ACC112 (cell line): ENCODE measurements at regions not wholly inside any gene's neighbourhood (a gene's known extent, or its start where the extent isn't known, plus 50 kb on each side); places are given as distances from the start of the nearest gene placed in this dataset.
"Not testable (repeated sequence)": the region's sequence is repeated elsewhere in the genome, so short reads cannot be mapped to it uniquely, and the experiment has no call there.

Experiments used
- H2AFZ ChIP-seq: fragments of 200-600 bp; sonication (generic); one replicate; pipeline ENCODE4 v1.6.0; 2017; ENCODE audit warnings: antibody characterized with exemption, low read length; ENCODE audit not compliant: unreplicated experiment
- H3K27ac ChIP-seq: fragments of 200-600 bp; sonication (generic); 2 replicates; pipeline ENCODE4 v1.5.1; 2014; ENCODE audit warnings: low read depth, mild to moderate bottlenecking, antibody characterized with exemption, low read length, moderate library complexity
- H3K27me3 ChIP-seq: fragments of 200-600 bp; sonication (generic); 2 replicates; pipeline ENCODE4 v1.6.1; 2014; ENCODE audit warnings: mild to moderate bottlenecking, antibody characterized with exemption, low read length, moderate library complexity, mixed read lengths; ENCODE audit not compliant: insufficient read depth
- H3K36me3 ChIP-seq: fragments of 200-600 bp; sonication (generic); 2 replicates; pipeline ENCODE4 v1.6.1; 2016; ENCODE audit warnings: mild to moderate bottlenecking, antibody characterized with exemption, low read length, moderate library complexity, mixed read lengths; ENCODE audit not compliant: insufficient read depth
- H3K4me1 ChIP-seq: fragments of 200-600 bp; sonication (generic); one replicate; pipeline ENCODE4 v1.6.1; 2016; ENCODE audit warnings: low read length, mixed read lengths; ENCODE audit not compliant: insufficient read depth, unreplicated experiment, control insufficient read depth
- H3K4me3 ChIP-seq: fragments of 200-600 bp; sonication (generic); 2 replicates; pipeline ENCODE4 v1.5.1; 2014; ENCODE audit warnings: mild to moderate bottlenecking, low read depth, low read length
- H3K79me2 ChIP-seq: fragments of 200-600 bp; sonication (generic); one replicate; pipeline ENCODE4 v1.6.0; 2016; ENCODE audit warnings: low read length; ENCODE audit not compliant: control insufficient read depth, unreplicated experiment, insufficient read depth

DNA sequence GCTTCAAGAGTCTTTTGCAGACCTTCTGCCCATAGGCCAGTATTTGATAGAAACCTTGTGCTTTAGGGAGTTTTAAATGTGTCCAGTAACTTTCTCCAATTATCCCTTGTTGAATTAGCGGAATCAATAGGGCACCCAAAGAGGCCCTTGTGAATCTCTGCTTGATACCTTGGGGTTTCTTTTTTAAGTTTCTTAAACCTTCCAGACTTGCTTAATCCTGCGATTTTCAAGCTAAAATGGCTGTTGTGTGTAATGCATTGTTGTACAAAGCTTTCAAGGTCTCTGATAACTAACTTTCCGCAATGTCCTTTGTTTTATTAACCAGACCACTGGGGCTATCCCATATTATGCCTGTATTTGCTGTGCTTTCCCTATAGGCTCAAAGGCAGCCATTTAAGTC is 577.4 kb upstream of the RORB start:
- Histone ChIP-seq H3K4me3 (no peak overlapping the region), H3K36me3 (no peaks in the 10 kb centered on the region), H2AFZ (no peak overlapping the region), H3K4me1 (no peaks in the 10 kb centered on the region), H3K27me3 (no peaks in the 10 kb centered on the region), H3K27ac (no peak overlapping the region), H3K79me2 (no peaks in the 10 kb centered on the region)

GRCh38 chr9:73923796-73924195 is 573.3 kb upstream of the RORB start:
- Histone ChIP-seq H3K27me3 (no peaks in the 10 kb centered on the region), H3K79me2 (no peaks in the 10 kb centered on the region), H2AFZ (peak overlapping the region; percentile 81), H3K4me3 (no peak overlapping the region), H3K27ac (no peak overlapping the region), H3K4me1 (no peaks in the 10 kb centered on the region), H3K36me3 (no peaks in the 10 kb centered on the region)

- H3K79me2 ChIP-seq: no peaks in the 10 kb centered on the region
- no peaks in the 10 kb centered on the region for H3K27me3 ChIP-seq
- H3K4me1 ChIP-seq: no peaks in the 10 kb centered on the region
- no peaks in the 10 kb centered on the region for H3K36me3 ChIP-seq
- no peak overlapping the region for H3K4me3 ChIP-seq
- no peak overlapping the region for H3K27ac ChIP-seq
- no peak overlapping the region for H2AFZ ChIP-seq
Measured at GRCh38 chr9:73951147-73951546, 546.0 kb upstream of the RORB start.

DNA sequence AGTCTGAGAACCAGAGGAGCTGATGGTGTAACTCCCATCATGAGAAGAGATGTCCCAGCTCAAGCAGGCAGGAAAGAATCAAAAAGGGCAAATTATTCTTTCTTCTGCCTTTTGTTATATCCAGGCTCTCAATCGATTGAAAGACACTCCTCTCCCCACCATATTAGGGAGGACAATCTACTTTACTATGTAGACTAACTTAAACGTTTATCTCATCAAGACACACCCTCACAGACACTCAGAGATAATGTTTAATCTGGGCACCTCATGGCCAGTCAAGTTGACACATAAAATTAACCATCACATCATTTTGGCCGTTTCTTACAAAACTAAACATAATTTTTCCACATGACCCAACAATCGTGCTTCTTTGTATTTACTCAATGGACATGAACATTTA is 534.3 kb upstream of the RORB start:
- Histone ChIP-seq H2AFZ (no peak overlapping the region), H3K27ac (no peak overlapping the region), H3K27me3 (no peaks in the 10 kb centered on the region), H3K79me2 (no peaks in the 10 kb centered on the region), H3K4me3 (no peak overlapping the region), H3K4me1 (no peaks in the 10 kb centered on the region), H3K36me3 (no peaks in the 10 kb centered on the region)

DNA sequence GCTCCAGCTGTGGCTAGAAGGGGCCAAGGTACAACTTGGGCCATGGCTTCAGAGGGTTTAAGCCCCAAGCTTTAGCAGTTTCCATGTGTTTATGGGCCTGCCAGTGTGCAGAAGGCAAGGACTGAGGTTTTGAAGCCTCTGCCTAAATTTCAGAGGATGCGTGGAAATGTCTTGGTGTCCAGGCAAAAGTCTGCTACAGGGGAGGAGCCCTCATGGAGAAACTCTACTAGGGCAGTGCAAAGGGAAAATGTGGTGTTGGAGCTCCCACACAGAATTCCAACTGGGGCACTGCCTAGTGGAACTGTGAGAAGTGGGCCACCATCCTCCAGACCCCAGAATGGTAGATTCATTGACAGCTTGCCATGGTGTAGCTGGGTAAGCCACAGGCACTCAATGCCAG is 527.2 kb upstream of the RORB start:
- Histone ChIP-seq H3K4me1 (no peaks in the 10 kb centered on the region), H3K27me3 (no peaks in the 10 kb centered on the region), H3K4me3 (no peak overlapping the region)

GRCh38 chr9:73976424-73976823 is 520.7 kb upstream of the RORB start:
- not testable (repeated sequence) for H3K27ac ChIP-seq, H3K27me3 ChIP-seq, H3K36me3 ChIP-seq, H2AFZ ChIP-seq, H3K4me1 ChIP-seq, H3K4me3 ChIP-seq, H3K79me2 ChIP-seq

More for the DNA sequence above, 527.2 kb upstream of the RORB start:
- Histone ChIP-seq H2AFZ (no peak overlapping the region), H3K36me3 (no peaks in the 10 kb centered on the region), H3K27ac (no peak overlapping the region), H3K79me2 (no peaks in the 10 kb centered on the region)

GRCh38 chr9:73979894-73980264 is 517.3 kb upstream of the RORB start:
- H3K4me1 ChIP-seq: no peaks in the 10 kb centered on the region
- no peak overlapping the region for H3K27ac ChIP-seq
- H3K27me3 ChIP-seq: no peaks in the 10 kb centered on the region
- H3K4me3 ChIP-seq: no peak overlapping the region
- no peaks in the 10 kb centered on the region for H3K79me2 ChIP-seq
- no peaks in the 10 kb centered on the region for H3K36me3 ChIP-seq
- no peak overlapping the region for H2AFZ ChIP-seq

DNA sequence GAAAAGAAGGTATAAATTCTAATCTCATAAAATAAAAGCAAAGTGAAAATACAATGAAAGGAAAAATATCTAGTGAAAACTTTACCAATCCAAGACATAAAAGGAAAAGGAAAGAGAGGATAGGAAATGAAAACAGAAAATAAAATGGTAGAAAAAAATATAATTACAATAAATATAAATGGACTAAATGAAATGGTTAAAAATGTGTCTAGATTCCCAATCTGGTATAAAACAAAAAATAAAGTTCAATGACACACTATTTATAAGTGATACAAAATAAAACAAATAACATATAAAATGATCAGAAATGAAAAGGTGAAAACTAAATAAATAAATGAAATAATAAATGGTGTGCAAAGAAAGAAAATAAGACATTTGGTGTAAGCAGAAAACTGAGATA is 516.4 kb upstream of the RORB start:
- H3K4me1 ChIP-seq: no peaks in the 10 kb centered on the region

GRCh38 chr9:73981405-73981804 is 515.7 kb upstream of the RORB start:
- H3K27ac ChIP-seq: no peak overlapping the region
- no peaks in the 10 kb centered on the region for H3K27me3 ChIP-seq
- H3K4me3 ChIP-seq: no peak overlapping the region

More for the DNA sequence above, 516.4 kb upstream of the RORB start:
- no peaks in the 10 kb centered on the region for H3K36me3 ChIP-seq
- H3K4me3 ChIP-seq: no peak overlapping the region
- H3K27me3 ChIP-seq: no peaks in the 10 kb centered on the region
- no peaks in the 10 kb centered on the region for H3K79me2 ChIP-seq
- no peak overlapping the region for H2AFZ ChIP-seq
- no peak overlapping the region for H3K27ac ChIP-seq

GRCh38 chr9:73995836-73996235 is 501.3 kb upstream of the RORB start:
- Histone ChIP-seq H3K4me1 (no peaks in the 10 kb centered on the region), H3K4me3 (no peak overlapping the region), H3K79me2 (no peaks in the 10 kb centered on the region), H3K27me3 (no peaks in the 10 kb centered on the region), H2AFZ (no peak overlapping the region), H3K36me3 (no peaks in the 10 kb centered on the region), H3K27ac (no peak overlapping the region)

More at GRCh38 chr9:73981405-73981804, 515.7 kb upstream of the RORB start:
- no peaks in the 10 kb centered on the region for H3K4me1 ChIP-seq
- H3K79me2 ChIP-seq: no peaks in the 10 kb centered on the region
- H3K36me3 ChIP-seq: no peaks in the 10 kb centered on the region
- no peak overlapping the region for H2AFZ ChIP-seq

DNA sequence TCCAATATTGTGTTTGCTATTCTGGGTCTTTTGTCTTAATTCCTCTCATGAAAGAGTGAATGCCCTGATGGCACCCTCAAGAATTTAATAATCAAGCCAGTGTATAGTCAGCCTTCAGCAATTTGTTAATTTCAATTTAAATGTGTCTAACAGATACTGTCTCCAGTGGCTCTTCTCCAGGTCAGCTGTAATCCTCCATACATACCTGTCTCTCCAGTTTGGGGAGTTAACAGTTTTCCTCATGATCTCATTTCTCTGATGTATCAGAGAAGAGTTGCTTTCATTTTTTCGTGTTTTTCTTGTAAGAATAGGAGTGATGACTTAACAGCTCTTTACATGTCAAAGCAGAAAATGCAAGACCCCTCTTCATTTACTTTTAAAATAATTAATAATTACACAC is 500.3 kb upstream of the RORB start:
- Histone ChIP-seq H3K4me1 (peaks cover 5% of the 10 kb centered on the region), H3K4me3 (no peak overlapping the region), H2AFZ (no peak overlapping the region), H3K79me2 (no peaks in the 10 kb centered on the region), H3K27me3 (no peaks in the 10 kb centered on the region), H3K36me3 (no peaks in the 10 kb centered on the region), H3K27ac (no peak overlapping the region)

DNA sequence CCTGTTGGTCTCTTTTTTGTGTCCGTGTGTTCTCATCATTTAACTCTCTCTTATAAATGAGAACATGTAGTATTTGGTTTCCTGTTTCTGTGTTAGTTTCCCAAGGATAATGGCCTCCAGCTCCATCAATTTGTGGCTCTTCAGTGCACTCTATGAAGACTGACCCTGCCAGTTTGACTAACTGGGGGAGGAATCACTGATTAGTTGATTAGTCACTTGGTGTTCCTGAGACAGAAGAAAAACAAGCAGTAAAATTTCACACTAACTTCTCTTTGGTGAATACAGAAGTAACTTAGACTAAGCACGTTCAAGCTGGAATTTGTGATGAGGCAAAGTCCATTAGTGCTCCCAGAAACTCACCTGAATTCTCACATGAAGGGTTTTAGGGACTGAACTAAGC is 495.8 kb upstream of the RORB start:
- H3K4me1 ChIP-seq: peaks cover 5% of the 10 kb centered on the region
- no peaks in the 10 kb centered on the region for H3K36me3 ChIP-seq
- H3K79me2 ChIP-seq: no peaks in the 10 kb centered on the region
- H2AFZ ChIP-seq: peak overlapping the region; percentile 59
- no peak overlapping the region for H3K27ac ChIP-seq
- no peaks in the 10 kb centered on the region for H3K27me3 ChIP-seq
- H3K4me3 ChIP-seq: no peak overlapping the region
